HG02763 (cell line): ENCODE measurements at regions not wholly inside any gene's neighbourhood (a gene's known extent, or its start where the extent isn't known, plus 50 kb on each side); places are given as distances from the start of the nearest gene placed in this dataset.
"Not testable (repeated sequence)": the region's sequence is repeated elsewhere in the genome, so short reads cannot be mapped to it uniquely, and the experiment has no call there.

Experiments used
- ATAC-seq: cut with Tn5 transposase; IDR thresholded peaks from one replicate; pipeline ENCODE4 v1.9.1; 2021; ENCODE audit warnings: mild to moderate bottlenecking, moderate library complexity; ENCODE audit not compliant: unreplicated experiment

DNA sequence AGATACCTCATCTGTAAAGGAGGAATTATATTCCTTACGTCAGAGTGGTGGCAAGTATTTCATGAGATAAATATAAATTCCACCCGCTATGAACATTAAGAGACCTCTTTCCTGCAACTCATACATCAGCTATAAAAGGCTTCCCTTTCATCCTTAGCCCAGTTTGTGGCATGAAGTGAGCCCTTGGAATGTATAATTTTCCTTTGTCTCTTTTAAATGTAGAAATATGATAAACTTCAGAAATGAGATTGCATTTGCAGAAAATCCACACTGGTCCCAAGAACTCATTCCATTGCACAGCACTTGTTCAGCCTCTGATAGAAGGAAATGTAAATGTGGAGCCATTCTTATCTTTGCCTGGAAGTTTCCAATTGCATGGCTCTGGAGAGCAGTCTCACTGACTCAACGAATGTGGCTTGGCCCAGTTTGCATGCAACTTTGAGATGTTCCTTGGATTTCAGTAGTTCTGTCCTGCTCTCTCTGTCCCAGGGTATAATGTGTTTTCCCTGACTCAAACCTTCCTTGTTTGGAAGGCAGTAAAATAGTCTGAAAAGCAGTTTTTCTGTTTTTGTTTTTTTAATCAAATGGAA lies 746.4 kb downstream of the CDH11 start:
- no peak for ATAC-seq

DNA sequence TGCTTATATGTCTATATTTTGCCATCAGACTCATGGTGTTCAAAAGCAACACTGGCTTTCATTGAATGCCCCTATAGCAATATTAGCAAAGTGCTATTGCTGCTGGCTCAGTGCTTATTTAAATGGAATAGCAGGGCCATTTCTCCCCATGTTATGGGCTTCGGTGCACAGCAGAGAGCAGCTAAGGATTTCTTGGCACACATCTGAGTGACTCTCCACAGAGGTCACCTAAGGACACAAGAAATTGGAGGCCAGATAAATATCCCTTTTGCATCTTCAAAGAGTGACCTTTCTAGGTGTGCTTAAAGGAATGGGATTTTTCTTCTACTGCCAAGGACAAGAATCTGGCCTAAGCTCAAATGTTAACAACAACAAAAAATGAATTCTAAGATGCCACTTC lies 751.8 kb downstream of the CDH11 start:
- no peak for ATAC-seq

DNA sequence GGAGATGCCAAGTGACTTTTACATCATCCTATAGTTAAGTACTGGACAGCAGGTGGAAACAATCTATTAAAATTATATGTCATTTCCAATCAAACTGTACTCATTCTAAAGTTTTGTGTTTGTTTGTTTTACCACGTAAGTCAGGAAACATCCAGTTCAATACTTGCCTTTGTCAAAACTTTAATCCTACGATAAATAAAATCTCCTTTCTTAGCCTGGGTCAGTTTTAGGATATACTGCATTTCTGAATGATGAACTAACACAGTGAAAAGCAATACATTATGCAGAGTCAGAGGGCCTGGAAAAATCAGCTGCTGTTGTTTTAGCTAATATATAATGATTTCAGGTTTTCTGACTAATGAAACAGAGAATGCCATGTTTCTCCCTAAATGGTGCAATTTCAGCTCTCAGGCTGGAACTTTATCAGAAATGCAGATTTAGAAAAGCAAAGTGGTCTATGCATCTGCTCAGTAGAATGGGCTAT lies 756.4 kb downstream of the CDH11 start:
- ATAC-seq: no peak

DNA sequence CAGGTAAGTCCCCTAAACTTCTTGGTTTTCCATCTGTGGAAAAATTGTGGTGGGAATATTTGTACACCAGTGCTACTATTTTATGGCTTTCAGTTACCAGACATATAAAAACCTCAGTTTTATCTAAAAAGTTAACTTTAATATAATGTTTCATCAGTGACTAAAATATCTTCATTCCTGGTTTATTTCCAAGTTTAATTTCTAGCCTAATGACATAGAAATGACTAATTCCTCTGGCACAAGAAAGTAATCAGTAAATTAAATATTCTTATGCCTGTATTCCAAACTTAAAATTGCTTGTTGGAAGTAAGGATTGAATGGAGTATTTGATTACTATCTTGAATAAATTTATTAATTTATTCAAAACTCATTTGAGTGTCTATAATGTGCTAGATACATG lies 757.0 kb downstream of the CDH11 start:
- ATAC-seq: no peak

DNA sequence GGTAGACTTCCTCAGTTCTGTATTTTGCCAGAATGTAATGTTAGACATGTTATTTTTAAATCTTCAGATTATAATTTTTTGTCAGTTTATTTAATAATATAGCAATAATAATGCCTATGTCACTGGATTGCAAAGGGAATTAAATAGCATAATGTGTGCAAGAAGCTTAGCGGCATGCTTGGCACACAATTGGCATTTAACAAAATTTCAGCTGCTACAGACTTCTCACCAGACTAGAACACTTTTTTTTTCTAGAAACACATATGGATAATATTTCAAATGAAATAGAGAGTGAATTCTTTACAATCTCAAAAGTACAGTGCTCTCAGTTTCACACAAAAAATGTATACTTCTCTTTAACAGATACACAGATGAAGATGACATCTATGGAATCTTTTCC lies 757.4 kb downstream of the CDH11 start:
- no peak for ATAC-seq

DNA sequence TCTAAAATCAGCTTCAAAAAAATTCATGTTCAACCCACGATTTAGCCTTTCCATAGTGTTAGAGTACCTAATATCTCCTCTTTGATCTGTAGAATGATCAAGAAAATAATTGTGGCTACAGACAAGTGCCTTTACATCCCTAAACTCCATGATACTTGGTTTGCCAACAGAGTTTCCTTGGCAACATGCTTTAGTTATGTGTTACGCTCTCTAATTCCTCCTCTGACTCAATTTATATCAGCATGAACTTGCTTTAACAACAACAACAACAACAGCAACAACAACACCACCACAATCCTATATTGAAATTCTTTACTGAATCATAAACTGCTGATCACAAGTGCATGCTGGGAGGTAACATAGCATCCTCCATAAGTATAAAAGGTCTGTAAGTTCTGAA lies 757.8 kb downstream of the CDH11 start:
- ATAC-seq: no peak

DNA sequence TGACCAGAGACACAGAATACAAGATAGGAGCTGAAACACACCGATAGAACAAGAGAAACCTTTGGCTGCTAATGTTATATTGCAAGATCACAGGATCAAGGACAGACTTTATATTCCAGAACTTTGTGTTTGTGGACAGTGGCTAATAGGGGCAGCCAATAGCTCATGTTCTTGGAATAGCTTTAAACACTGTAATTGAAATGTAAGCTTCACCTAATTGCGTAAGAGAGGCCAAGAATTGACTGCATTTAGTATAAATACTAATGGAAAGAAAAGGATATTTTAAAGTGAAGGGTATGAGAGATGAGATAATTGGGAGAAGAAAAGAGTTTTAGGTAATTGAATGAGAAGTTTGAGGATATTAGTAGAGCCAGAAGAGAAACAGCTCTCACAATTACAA lies 758.8 kb downstream of the CDH11 start:
- no peak for ATAC-seq

DNA sequence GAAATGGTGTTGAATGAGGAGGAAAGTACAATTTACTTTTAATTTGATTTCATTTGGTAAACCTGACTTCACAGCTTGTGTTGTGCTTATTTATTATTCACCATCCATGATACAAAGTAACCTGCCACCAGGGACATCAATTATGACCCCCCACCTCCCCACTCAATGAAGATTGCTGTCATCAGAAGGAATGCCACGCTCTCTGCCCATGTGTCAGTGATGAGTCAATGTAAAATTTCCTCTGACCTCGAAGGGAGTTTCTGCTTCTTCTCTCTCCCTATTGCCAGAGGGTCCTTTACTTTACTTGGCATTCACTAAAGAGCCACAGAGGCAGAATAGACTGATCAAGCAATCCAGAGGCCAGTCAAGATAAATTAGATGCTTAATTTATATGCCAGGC lies 759.7 kb downstream of the CDH11 start:
- ATAC-seq: no peak

DNA sequence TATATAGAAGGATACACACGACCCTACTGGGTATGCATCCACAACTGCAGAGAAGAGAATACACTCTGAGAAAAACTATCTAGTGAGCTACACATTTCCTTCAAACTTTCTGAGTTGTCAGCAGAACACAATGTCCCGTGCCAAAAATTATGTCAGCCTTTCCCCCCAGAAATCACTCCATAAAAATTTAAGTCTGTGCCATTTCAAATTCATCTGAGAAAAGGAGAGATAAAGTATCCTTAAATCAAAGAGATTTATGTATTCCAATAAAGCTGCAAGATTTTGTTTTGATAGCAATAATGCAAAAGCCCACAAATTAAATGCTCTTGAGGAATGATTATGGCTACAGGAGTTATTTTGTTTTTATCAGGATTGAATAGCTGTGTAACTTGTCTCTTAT lies 760.1 kb downstream of the CDH11 start:
- no peak for ATAC-seq

DNA sequence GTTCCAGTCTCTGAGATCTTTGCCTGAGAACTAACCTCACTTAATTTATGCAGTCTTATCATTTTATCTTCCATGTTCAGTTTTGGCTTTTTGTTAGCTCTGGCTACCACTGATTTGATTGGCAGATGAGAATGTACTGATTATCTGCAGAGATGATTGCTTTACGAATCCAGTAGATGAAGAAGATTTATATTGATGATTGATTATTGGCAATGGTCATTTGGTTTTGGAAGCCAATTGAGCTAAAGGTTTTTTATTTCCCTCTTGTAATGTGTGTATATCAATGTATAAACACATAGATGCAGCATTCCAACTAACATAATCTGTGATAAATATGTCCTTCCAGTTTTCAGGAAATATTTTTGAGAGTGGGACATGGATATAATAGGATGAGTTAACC lies 763.6 kb downstream of the CDH11 start:
- ATAC-seq: no peak

DNA sequence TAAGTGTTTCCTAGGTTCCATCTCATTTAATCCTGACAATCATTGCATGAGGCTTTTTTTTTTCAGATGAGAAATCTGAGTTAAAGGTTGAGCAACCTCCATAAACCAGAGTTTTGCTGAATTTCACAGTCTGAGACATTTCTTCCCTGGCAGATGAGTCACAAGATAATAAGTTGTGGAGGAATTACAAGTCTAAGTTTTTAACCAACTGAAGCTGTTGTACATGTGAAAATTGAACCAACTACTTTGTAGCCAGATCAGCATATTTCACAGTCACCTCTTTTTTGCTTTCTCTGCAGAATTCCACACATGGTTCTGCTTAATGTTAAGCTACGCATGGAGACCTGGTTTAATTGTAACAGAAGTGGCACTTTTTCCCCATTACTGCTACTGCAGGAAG lies 765.6 kb downstream of the CDH11 start:
- ATAC-seq: no peak

DNA sequence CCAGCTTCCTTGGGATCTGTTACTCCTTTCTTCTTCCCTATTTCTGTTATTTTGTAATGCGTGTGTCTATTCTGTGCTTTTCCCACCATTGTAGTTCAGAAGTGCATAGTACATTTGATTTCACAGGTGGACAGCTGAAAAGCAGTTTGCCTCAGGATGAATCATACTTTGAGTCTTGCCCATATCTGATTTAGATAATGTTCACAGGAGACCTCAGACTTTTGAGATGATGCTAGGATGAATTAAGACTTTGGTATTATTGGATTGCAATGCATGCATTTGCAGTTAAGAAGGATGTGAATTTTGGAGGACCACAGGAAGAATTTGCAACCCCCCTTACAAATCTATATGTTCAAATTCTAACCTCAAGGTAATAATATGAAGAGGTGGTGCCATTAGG lies 769.6 kb downstream of the CDH11 start:
- ATAC-seq: no peak

DNA sequence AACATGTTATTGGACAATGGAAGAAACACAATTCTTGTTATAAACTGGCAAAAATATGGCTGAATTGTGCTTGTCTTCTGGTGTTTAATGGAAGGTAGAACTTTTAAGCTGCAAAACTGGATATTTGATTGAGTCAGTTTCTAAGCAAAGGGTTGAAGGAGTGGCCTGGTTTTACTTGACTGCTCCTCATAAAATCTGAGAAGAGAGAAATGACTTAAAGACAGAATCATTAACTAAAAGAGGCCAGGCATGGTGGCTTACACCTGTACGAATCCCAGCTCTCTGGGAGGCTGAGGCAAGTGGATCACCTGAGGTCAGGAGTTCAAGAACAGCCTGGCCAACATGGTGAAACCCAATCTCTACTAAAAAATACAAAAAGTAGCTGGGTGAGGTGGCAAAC lies 770.7 kb downstream of the CDH11 start:
- ATAC-seq: no peak

DNA sequence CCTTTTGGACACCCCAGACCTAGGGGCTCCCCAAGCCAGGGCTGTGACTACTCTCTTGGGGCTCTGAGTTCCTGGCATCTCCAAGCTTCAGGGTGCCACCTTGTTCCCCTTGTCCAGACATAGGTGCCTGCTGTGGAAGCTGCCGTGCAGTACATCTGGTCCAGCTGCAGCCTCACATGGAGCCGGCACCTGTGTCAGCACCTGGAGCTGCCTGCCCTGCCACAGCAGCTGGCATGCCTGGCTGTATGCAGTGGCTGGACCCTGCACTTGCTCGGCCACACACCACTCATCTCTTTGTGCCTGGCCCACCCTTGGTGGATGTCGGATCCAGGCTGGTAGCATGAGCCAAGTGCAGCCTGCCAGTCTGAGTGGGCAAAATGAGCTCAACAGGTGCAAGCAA lies 775.8 kb downstream of the CDH11 start:
- no peak for ATAC-seq

DNA sequence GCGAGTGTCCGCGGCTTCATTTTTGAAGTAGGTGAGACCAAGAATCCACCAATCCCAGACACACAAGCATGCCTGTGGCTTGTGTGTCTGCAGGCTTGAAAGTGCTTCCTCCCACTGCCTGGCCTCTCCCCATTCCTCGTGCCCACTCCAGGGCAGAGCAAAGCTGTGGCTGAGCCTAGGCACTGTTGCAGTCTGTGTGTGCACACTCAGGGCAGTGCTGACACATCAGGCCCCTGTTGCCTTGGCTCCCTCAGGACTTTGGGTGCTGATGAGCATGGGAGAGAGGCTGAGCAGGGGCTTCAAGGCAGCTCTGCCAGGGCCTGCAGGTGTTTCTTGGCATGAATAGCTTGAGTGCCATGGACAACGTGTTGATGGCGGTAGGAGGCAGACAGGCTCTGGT lies 776.7 kb downstream of the CDH11 start:
- ATAC-seq: no peak

DNA sequence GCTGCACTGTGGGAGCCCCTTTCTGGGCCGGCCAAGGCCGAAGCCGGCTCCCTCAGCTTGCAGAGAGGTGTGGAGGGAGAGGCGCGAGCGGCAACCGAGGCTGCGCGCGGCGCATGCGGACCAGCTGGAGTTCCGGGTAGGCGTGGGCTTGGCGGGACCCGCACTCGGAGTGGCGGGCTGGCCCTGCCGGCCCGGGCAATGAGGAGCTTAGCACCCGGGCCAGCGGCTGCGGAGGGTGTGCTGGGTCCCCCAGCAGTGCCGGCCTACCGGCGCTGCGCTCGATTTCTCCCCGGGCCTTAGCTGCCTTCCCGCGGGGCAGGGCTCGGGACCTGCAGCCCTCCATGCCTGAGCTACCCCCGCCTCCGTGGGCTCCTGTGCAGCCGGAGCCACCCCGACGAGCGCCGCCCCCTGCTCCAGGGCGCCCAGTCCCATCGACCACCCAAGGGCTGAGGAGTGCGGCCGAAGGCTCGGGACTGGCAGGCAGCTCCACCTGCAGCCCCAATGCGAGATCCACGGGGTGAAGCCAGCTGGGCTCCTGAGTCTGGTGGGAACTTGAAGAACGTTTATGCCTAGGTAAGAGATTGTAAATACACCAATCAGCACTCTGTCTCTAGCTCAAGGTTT lies 777.9 kb downstream of the CDH11 start:
- not testable (repeated sequence) for ATAC-seq

DNA sequence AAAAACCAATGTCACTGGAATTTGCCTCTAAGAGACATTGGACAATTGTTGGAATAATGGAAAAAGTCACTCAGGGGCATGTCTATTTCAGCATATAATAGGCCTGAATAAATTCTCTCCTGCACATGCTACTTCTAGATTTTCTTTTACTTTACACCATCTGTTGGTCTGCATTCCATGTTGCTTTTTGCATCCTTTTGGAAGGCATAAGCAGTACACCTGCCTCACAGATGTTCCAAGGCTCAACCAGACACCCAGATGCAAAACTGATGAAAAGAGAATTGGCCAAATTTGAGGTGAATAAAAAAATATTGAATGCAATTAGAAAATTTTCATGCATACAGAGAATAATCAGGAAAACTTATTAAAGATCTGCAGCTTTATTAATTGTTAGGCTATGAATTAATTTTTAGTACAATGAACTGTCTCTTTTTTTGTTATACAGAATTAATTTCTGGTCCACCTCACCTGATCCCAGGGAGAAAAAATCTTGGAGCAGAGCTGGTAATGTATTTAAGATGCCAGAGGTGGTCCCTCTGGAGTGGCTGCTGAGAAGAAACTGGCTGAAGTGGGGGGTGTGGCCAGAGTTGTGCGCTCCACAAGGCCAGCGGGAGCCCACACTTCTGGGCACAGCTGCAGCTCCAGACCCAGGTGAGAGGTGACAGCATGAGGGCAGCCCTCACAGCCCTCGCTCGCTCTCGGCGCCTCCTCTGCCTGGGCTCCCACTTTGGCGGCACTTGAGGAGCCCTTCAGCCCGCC lies 778.6 kb downstream of the CDH11 start:
- no peak for ATAC-seq

DNA sequence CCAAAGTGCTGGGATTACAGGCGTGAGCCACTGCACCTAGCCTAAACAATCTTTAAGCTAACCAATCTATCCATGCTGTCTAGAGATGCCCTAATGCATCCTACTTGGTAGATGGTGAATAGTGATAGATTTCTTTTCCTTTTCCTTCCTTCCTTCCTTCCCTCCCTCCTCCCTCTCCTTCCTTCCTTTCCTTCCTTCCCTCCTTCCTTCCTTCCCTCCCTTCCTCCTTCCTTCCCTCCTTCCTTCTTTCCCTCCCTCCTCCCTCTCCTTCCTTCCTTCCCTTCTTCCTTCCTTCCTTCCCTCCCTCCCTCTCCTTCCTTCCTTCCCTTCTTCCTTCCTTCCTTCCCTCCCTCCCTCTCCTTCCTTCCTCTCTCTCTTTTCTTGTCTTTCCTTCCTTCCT lies 780.5 kb downstream of the CDH11 start:
- ATAC-seq: not testable (repeated sequence)

DNA sequence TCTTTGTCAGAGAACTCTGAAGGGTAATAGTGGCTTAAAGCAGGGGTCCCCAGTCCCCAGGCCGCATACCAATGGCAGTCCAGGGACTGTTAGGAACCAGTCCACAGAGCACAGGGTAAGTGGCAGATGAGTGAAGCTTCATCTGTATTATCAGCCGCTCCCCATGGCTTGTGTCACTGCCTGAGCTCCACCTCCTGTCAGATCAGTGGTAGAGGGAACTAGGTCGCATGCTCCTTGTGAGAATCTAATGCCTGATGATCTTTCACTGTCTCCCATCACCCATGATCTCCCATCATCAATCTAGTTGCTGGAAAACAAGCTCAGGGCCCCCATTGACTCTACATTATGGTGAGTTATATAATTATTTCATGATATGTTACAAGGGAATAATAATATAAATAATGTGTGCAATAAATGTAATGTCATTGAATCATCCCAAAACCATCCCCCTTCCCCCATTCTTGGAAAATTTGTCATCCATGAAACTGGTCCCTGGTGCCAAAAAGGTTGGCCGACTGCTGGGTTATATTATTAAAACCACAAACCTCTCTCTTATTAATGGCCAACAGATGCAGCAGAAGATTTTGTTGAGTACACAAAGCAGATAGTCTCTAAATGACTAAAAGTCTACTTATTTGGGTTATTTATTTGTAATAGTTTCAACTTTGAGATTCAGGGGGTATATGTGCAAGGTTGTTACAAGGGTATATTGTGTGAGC lies 782.7 kb downstream of the CDH11 start:
- no peak for ATAC-seq

DNA sequence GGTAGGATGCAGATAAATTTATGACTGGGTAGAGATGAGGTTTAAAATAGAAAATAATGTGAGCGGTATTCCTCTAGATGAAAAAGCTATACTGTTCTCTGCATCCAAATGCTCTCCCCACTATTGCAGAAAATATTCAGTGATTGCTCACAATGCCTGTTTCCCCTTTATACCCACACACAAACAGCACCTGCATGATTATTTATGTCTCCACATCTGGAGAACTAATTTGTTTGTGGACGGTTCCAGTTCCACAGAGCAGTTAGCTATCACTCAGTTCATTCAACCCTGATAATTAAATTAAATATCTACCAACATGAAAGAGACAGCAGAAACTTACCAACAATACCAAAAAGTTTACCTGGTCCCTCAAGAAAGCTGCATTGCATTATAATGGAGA lies 800.0 kb downstream of the CDH11 start:
- ATAC-seq: no peak

DNA sequence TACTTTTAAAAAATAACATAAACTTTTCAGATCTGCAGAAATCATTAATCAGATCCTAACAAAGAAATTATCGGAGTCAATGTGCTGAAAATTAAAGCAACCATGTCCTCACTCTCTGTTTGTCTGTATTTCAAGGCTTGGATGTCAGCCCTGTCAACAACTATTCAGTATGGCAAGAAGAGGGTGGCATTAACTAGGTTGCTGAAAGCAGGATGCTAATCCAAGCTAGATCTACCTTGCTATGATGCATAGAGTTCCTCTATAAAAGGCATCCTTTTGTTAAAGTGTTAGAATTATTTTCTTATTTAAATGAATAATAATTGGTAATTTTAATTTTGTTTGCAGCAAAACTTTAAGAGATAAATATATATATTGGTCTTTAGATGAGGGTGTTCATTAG lies 800.8 kb downstream of the CDH11 start:
- ATAC-seq: no peak

DNA sequence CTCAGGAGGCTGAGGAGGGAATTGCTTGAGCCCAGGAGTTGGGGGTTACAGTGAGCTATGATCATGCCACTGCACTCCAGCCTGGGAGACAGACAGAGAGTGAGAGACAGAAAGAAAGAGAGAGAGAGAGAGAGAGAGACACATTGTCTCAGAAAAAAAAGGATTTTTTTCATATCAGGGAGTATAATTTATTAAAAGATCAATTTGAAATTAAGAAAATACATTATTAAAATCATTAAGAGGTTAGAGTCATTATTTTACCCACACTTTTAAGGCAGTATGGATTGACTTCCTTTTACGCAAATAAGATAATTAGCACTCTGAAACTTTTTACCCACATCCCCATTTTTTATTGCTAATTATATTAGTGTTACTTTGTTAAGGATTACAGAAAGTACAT lies 804.3 kb downstream of the CDH11 start:
- ATAC-seq: no peak
